Fibroblast of lung (primary cell): ENCODE measurements at regions not wholly inside any gene's neighbourhood (a gene's known extent, or its start where the extent isn't known, plus 50 kb on each side); places are given as distances from the start of the nearest gene placed in this dataset.

ENCODE experiments used
- DNase-seq, 2 donors: peaks; one replicate each; pipeline versions ENCODE4 v3.0.0 to v3.0.0-alpha.2; 2010; ENCODE audit warnings: low read depth in 2 of 2
- H2AFZ ChIP-seq: 2 replicates; pipeline ENCODE4 v1.5.1; 2012; ENCODE audit warnings: low read length, control low read depth, inconsistent platforms
- H3K27ac ChIP-seq: 2 replicates; pipeline ENCODE4 v1.5.1; 2011; ENCODE audit warnings: low read length, control low read depth; ENCODE audit not compliant: insufficient read depth
- H3K27me3 ChIP-seq: 2 replicates; pipeline ENCODE4 v1.5.1; 2011; ENCODE audit warnings: mild to moderate bottlenecking, low read length; ENCODE audit not compliant: control insufficient read depth, insufficient read depth
- H3K36me3 ChIP-seq: 2 replicates; pipeline ENCODE4 v1.5.1; 2011; ENCODE audit warnings: low read length; ENCODE audit not compliant: control insufficient read depth, insufficient read depth
- H3K4me1 ChIP-seq: 2 replicates; pipeline ENCODE4 v1.5.1; 2011; ENCODE audit warnings: low read length; ENCODE audit not compliant: control insufficient read depth, insufficient read depth; ENCODE audit errors: extremely low read depth
- H3K4me2 ChIP-seq: 2 replicates; pipeline ENCODE4 v1.5.1; 2011; ENCODE audit warnings: low read length, control low read depth; ENCODE audit not compliant: insufficient read depth; ENCODE audit errors: extremely low read depth
- H3K4me3 ChIP-seq, 4 experiments: fragments of 200-600 bp in 1 of 4; sonication (generic) in 1 of 4; replicated peaks in 1 of 4; 2 replicates each; pipeline ENCODE4 v1.5.1; 2011 to 2016; ENCODE audit warnings: low read length in 4 of 4, low read depth in 3 of 4, mild to moderate bottlenecking in 3 of 4, control low read depth in 2 of 4, inconsistent platforms in 1 of 4, mixed read lengths in 1 of 4; ENCODE audit not compliant: insufficient read depth in 1 of 4; ENCODE audit errors: control extremely low read depth in 1 of 4
- H3K79me2 ChIP-seq: 2 replicates; pipeline ENCODE4 v1.5.1; 2012; ENCODE audit warnings: mild to moderate bottlenecking, low read length, inconsistent platforms; ENCODE audit not compliant: control insufficient read depth, insufficient read depth
- H3K9ac ChIP-seq: 2 replicates; pipeline ENCODE4 v1.5.1; 2011; ENCODE audit warnings: mild to moderate bottlenecking, low read length, control low read depth; ENCODE audit not compliant: insufficient read depth
- H3K9me3 ChIP-seq: 2 replicates; pipeline ENCODE4 v1.5.1; 2012; ENCODE audit warnings: low read depth, low read length; ENCODE audit not compliant: control insufficient read depth, insufficient read depth
- H4K20me1 ChIP-seq: 2 replicates; pipeline ENCODE4 v1.5.1; 2011; ENCODE audit warnings: low read length; ENCODE audit not compliant: control insufficient read depth, insufficient read depth; ENCODE audit errors: extremely low read depth
- CTCF ChIP-seq, 2 donors: IDR thresholded peaks in 1 of 2; conservative IDR thresholded peaks in 1 of 2; 1 replicate in 1 of 2; 2 replicates in 1 of 2; pipeline ENCODE4 v1.5.1; 2011 to 2012; ENCODE audit warnings: low read length in 2 of 2, control low read depth in 1 of 2, inconsistent platforms in 1 of 2, low read depth in 1 of 2, mild to moderate bottlenecking in 1 of 2
- EZH2 ChIP-seq: IDR thresholded peaks from 2 replicates; pipeline ENCODE4 v1.5.1; 2012; ENCODE audit warnings: low read length, control low read depth, mild to moderate bottlenecking; ENCODE audit errors: missing control alignments

- Histone ChIP-seq H3K9me3 (no peaks in the 10 kb centered on the region), H3K79me2 (no peaks in the 10 kb centered on the region), H3K27ac (no peak overlapping the region), H3K36me3 (no peaks in the 10 kb centered on the region), H3K4me2 (no peak overlapping the region), H3K4me3 (no peak overlapping the region), H2AFZ (no peak overlapping the region), H4K20me1 (no peaks in the 10 kb centered on the region), H3K27me3 (no peaks in the 10 kb centered on the region), H3K9ac (no peak overlapping the region), H3K4me1 (peaks cover 4% of the 10 kb centered on the region)
- DNase-seq = peak in 1 of 2 donors; percentile 54
- TF ChIP-seq CTCF (conservative IDR thresholded peaks at IDR 0.05 in 1 of 2, IDR thresholded peaks at IDR 0.05 in 1 of 2; ENCODE audit: low read depth in 1 of 2, low read length in 2 of 2) = no peak
- TF ChIP-seq EZH2 = no peak
Measured at GRCh38 chr7:32147546-32148268, 77.5 kb upstream of the PDE1C start.

GRCh38 chr7:32145911-32146310 lies 75.7 kb upstream of the PDE1C start:
- Histone ChIP-seq H3K27me3 (no peaks in the 10 kb centered on the region), H3K9me3 (no peaks in the 10 kb centered on the region), H3K4me2 (no peak overlapping the region), H2AFZ (no peak overlapping the region), H3K9ac (no peak overlapping the region), H3K4me3 (no peak overlapping the region), H3K79me2 (no peaks in the 10 kb centered on the region), H3K4me1 (peaks cover 6% of the 10 kb centered on the region), H3K36me3 (no peaks in the 10 kb centered on the region), H4K20me1 (no peaks in the 10 kb centered on the region), H3K27ac (no peak overlapping the region)
- no peak for DNase-seq
- TF ChIP-seq EZH2 (no peak), CTCF (conservative IDR thresholded peaks at IDR 0.05 in 1 of 2, IDR thresholded peaks at IDR 0.05 in 1 of 2; ENCODE audit: low read depth in 1 of 2, low read length in 2 of 2) (no peak)

GRCh38 chr7:32144676-32145075 lies 74.5 kb upstream of the PDE1C start:
- H3K27ac ChIP-seq = no peak overlapping the region
- H3K36me3 ChIP-seq = no peaks in the 10 kb centered on the region
- no peak overlapping the region for H3K4me2 ChIP-seq
- no peaks in the 10 kb centered on the region for H3K27me3 ChIP-seq
- no peak overlapping the region for H3K9ac ChIP-seq
- no peaks in the 10 kb centered on the region for H3K9me3 ChIP-seq
- H2AFZ ChIP-seq = no peak overlapping the region
- H3K79me2 ChIP-seq = no peaks in the 10 kb centered on the region
- DNase-seq = no peak
- no peak for TF ChIP-seq CTCF (conservative IDR thresholded peaks at IDR 0.05 in 1 of 2, IDR thresholded peaks at IDR 0.05 in 1 of 2; ENCODE audit: low read depth in 1 of 2, low read length in 2 of 2)
- TF ChIP-seq EZH2 = no peak
- H3K4me1 ChIP-seq = peaks cover 6% of the 10 kb centered on the region
- no peak overlapping the region for H3K4me3 ChIP-seq
- no peaks in the 10 kb centered on the region for H4K20me1 ChIP-seq
